ENCODE measurements at regions not wholly inside any gene's neighbourhood (a gene's known extent, or its start where the extent isn't known, plus 50 kb on each side); places are given as distances from the start of the nearest gene placed in this dataset.

GRCh38 chr11:80155412-80156017, 714.7 kb upstream of the TENM4 start:
- DNase-seq (ENCODE audit: low read depth): no peak

- no peak for DNase-seq (ENCODE audit: low read depth)
Measured at GRCh38 chr11:80146232-80146631, 705.4 kb upstream of the TENM4 start.

GRCh38 chr11:80144897-80145594, 704.2 kb upstream of the TENM4 start:
- DNase-seq (ENCODE audit: low read depth): no peak

- DNase-seq (ENCODE audit: low read depth): no peak
Measured at GRCh38 chr11:80136991-80137390, 696.2 kb upstream of the TENM4 start.

- no peak for DNase-seq (ENCODE audit: low read depth)
Measured at GRCh38 chr11:80129396-80129795, 688.6 kb upstream of the TENM4 start.

- DNase-seq (ENCODE audit: low read depth): no peak
Measured at GRCh38 chr11:80122211-80122610, 681.4 kb upstream of the TENM4 start.

GRCh38 chr11:80118073-80118472, 677.2 kb upstream of the TENM4 start:
- no peak for DNase-seq (ENCODE audit: low read depth)

GRCh38 chr11:80116796-80117195, 676.0 kb upstream of the TENM4 start:
- no peak for DNase-seq (ENCODE audit: low read depth)

- no peak for DNase-seq (ENCODE audit: low read depth)
Measured at GRCh38 chr11:80109652-80110051, 668.8 kb upstream of the TENM4 start.

GRCh38 chr11:80109031-80109430, 668.2 kb upstream of the TENM4 start:
- no peak for DNase-seq (ENCODE audit: low read depth)

GRCh38 chr11:80107415-80107814, 666.6 kb upstream of the TENM4 start:
- DNase-seq (ENCODE audit: low read depth): no peak

GRCh38 chr11:80104191-80104590, 663.4 kb upstream of the TENM4 start:
- no peak for DNase-seq (ENCODE audit: low read depth)

GRCh38 chr11:80103142-80103859, 662.5 kb upstream of the TENM4 start:
- no peak for DNase-seq (ENCODE audit: low read depth)

GRCh38 chr11:80097146-80097545, 656.3 kb upstream of the TENM4 start:
- DNase-seq (ENCODE audit: low read depth): no peak

- DNase-seq (ENCODE audit: low read depth): no peak
Measured at GRCh38 chr11:80096736-80097135, 655.9 kb upstream of the TENM4 start.

GRCh38 chr11:80086496-80087055, 645.7 kb upstream of the TENM4 start:
- DNase-seq (ENCODE audit: low read depth): no peak

- no peak for DNase-seq (ENCODE audit: low read depth)
Measured at GRCh38 chr11:80085563-80085962, 644.7 kb upstream of the TENM4 start.

GRCh38 chr11:80084608-80085007, 643.8 kb upstream of the TENM4 start:
- no peak for DNase-seq (ENCODE audit: low read depth)

GRCh38 chr11:80083531-80083951, 642.7 kb upstream of the TENM4 start:
- no peak for DNase-seq (ENCODE audit: low read depth)

- DNase-seq (ENCODE audit: low read depth): no peak
Measured at GRCh38 chr11:80082406-80082805, 641.6 kb upstream of the TENM4 start.

GRCh38 chr11:80077113-80077512, 636.3 kb upstream of the TENM4 start:
- DNase-seq (ENCODE audit: low read depth): no peak

GRCh38 chr11:80074837-80075236, 634.0 kb upstream of the TENM4 start:
- no peak for DNase-seq (ENCODE audit: low read depth)

GRCh38 chr11:80066291-80066690, 625.5 kb upstream of the TENM4 start:
- no peak for DNase-seq (ENCODE audit: low read depth)
